GM12878 (cell line): ENCODE measurements at regions not wholly inside any gene's neighbourhood (a gene's known extent, or its start where the extent isn't known, plus 50 kb on each side); places are given as distances from the start of the nearest gene placed in this dataset.

ENCODE experiments used
- ATAC-seq: fragments of 200-7000 bp; cut with Tn5 transposase; 3 replicates; pipeline ENCODE4 v1.9.1; 2020; ENCODE audit warnings: mild to moderate bottlenecking, moderate library complexity
- BruUV-seq: library from RNA; stranded (reverse); fragments of 400-500 nt; replicated peaks from 2 replicates; lab custom pipeline; 2021; lab: Mats Ljungman, UMichigan
- CTCF ChIA-PET: fragments of 300-600 bp; sonication (Branson Sonifier 250); formaldehyde crosslinking; extraction: SDS; loops from one replicate; lab custom pipeline; 2021; ENCODE audit warnings: inconsistent platforms; lab: Yijun Ruan, JAX
- POLR2A ChIA-PET: fragments of 350-600 bp; formaldehyde crosslinking; extraction: SDS; loops from one replicate; lab custom pipeline; 2021; ENCODE audit warnings: inconsistent platforms; lab: Charles Lee
- RAD21 ChIA-PET: fragments of 300-600 bp; sonication (Branson Sonifier 250); formaldehyde crosslinking; loops from one replicate; lab custom pipeline; 2023; ENCODE audit warnings: antibody characterized with exemption; ENCODE audit not compliant: unreplicated experiment; lab: Charles Lee
- SMC1A ChIA-PET: fragments of 300-600 bp; sonication (Branson Sonifier 250); formaldehyde crosslinking; loops from one replicate; lab custom pipeline; 2023; ENCODE audit not compliant: unreplicated experiment, uncharacterized antibody; lab: Charles Lee
- DNase-seq: peaks from one replicate; pipeline ENCODE4 v3.0.0-alpha.2; 2011; ENCODE audit warnings: low read depth, low spot score
- FAIRE-seq: peaks from 3 replicates; lab custom pipeline; 2011; peaks lifted over from hg19 to GRCh38; lab: Jason Lieb, UNC
- H2AFZ ChIP-seq: 2 replicates; pipeline ENCODE4 v1.6.0; 2011; ENCODE audit warnings: low read depth, low read length, control low read depth; ENCODE audit not compliant: control insufficient read depth
- H3K27ac ChIP-seq: 2 replicates; pipeline ENCODE4 v1.5.1; 2011; ENCODE audit warnings: control low read depth; ENCODE audit not compliant: control insufficient read depth, insufficient read depth
- H3K27me3 ChIP-seq, 2 experiments: replicated peaks in 1 of 2; 2 replicates each; pipeline versions ENCODE4 v1.6.0 to v1.6.1; 2011; ENCODE audit warnings: low read length in 1 of 2; ENCODE audit not compliant: control insufficient read depth in 2 of 2, insufficient read depth in 2 of 2
- H3K36me3 ChIP-seq, 2 experiments: 2 replicates each; pipeline ENCODE4 v1.5.1; 2011; ENCODE audit warnings: low read length in 1 of 2; ENCODE audit not compliant: control insufficient read depth in 2 of 2, insufficient read depth in 2 of 2
- H3K4me1 ChIP-seq: 2 replicates; pipeline ENCODE4 v1.6.1; 2011; ENCODE audit warnings: mild to moderate bottlenecking, low read length, moderate library complexity, mixed read lengths; ENCODE audit not compliant: control insufficient read depth, insufficient read depth
- H3K4me2 ChIP-seq: 2 replicates; pipeline ENCODE4 v1.6.0; 2011; ENCODE audit warnings: control low read depth; ENCODE audit not compliant: control insufficient read depth, insufficient read depth
- H3K4me3 ChIP-seq: fragments of 200-600 bp; sonication (generic); 2 replicates; pipeline ENCODE4 v1.5.1; 2016
- H3K79me2 ChIP-seq: 2 replicates; pipeline ENCODE4 v1.6.0; 2011; ENCODE audit warnings: low read length; ENCODE audit not compliant: control insufficient read depth, insufficient read depth
- H3K9ac ChIP-seq: 2 replicates; pipeline ENCODE4 v1.8.0; 2011; ENCODE audit warnings: low read length, control low read depth, mixed read lengths; ENCODE audit not compliant: control insufficient read depth, insufficient read depth
- H3K9me3 ChIP-seq: replicated peaks from 3 replicates; pipeline ENCODE4 v1.5.1; 2011; ENCODE audit warnings: mild to moderate bottlenecking, low read length; ENCODE audit not compliant: control insufficient read depth, insufficient read depth
- H4K20me1 ChIP-seq: 2 replicates; pipeline ENCODE4 v1.6.0; 2011; ENCODE audit not compliant: control insufficient read depth, insufficient read depth
- CBX3 ChIP-seq: fragments of 200-600 bp; sonication (generic); IDR thresholded peaks from 2 replicates; pipeline ENCODE4 v1.6.1; 2016; ENCODE audit warnings: low read depth, borderline replicate concordance
- CHD4 ChIP-seq: fragments of 200-600 bp; sonication (generic); IDR thresholded peaks from 2 replicates; pipeline ENCODE4 v1.6.1; 2016; ENCODE audit warnings: mild to moderate bottlenecking
- E2F8 ChIP-seq: fragments of 450-650 bp; IDR thresholded peaks from 2 replicates; pipeline ENCODE4 v1.6.1; 2018; ENCODE audit warnings: mild to moderate bottlenecking, low read depth, moderate library complexity; ENCODE audit not compliant: partially characterized antibody
- EGR1 ChIP-seq, 2 experiments: IDR thresholded peaks; 1 replicate in 1 of 2; 2 replicates in 1 of 2; pipeline ENCODE4 v1.6.1; 2011 to 2012; ENCODE audit warnings: low read depth in 2 of 2, low read length in 2 of 2, borderline replicate concordance in 1 of 2, mild to moderate bottlenecking in 1 of 2, moderate library complexity in 1 of 2
- HDAC2 ChIP-seq: fragments of 200-600 bp; sonication (generic); IDR thresholded peaks from 2 replicates; pipeline ENCODE4 v1.6.1; 2017
- HSF1 ChIP-seq: fragments of 150-350 bp; IDR thresholded peaks from 2 replicates; pipeline ENCODE4 v1.6.1; 2014; ENCODE audit warnings: mild to moderate bottlenecking, low read depth, low read length
- IKZF1 ChIP-seq: fragments of 450-650 bp; conservative IDR thresholded peaks from 2 replicates; pipeline ENCODE4 v1.6.1; 2017; ENCODE audit warnings: antibody characterized with exemption, mild to moderate bottlenecking
- MYB ChIP-seq: fragments of 150-350 bp; IDR thresholded peaks from 2 replicates; pipeline ENCODE4 v1.6.1; 2014; ENCODE audit warnings: mild to moderate bottlenecking, low read depth, low read length, borderline replicate concordance
- NFIC ChIP-seq: IDR thresholded peaks from 2 replicates; pipeline ENCODE4 v1.6.1; 2012; ENCODE audit warnings: low read depth, mild to moderate bottlenecking, inconsistent platforms, low read length, moderate library complexity
- NFXL1 ChIP-seq: fragments of 450-650 bp; IDR thresholded peaks from 2 replicates; pipeline ENCODE4 v1.6.1; 2017; ENCODE audit warnings: antibody characterized with exemption, mild to moderate bottlenecking, borderline replicate concordance
- PAX5 ChIP-seq: IDR thresholded peaks from 2 replicates; pipeline ENCODE4 v1.6.1; 2011; ENCODE audit warnings: low read depth, low read length, borderline replicate concordance
- PKNOX1 ChIP-seq: fragments of 450-650 bp; IDR thresholded peaks from 2 replicates; pipeline ENCODE4 v1.6.1; 2016; ENCODE audit warnings: mild to moderate bottlenecking
- POLR2AphosphoS2 ChIP-seq: IDR thresholded peaks from 2 replicates; pipeline ENCODE4 v1.6.1; 2011; ENCODE audit warnings: low read depth, mild to moderate bottlenecking, low read length, improper control_type of control experiment, moderate library complexity
- SRF ChIP-seq, 2 experiments: IDR thresholded peaks; 2 replicates each; pipeline ENCODE4 v1.6.1; 2011; ENCODE audit warnings: low read depth in 2 of 2, low read length in 2 of 2, mild to moderate bottlenecking in 1 of 2, moderate library complexity in 1 of 2
- TBL1XR1 ChIP-seq: IDR thresholded peaks from 2 replicates; pipeline ENCODE4 v1.6.1; 2012; ENCODE audit warnings: low read depth, low read length, improper control_type of control experiment
- ZBTB33 ChIP-seq: fragments of 450-650 bp; IDR thresholded peaks from 2 replicates; pipeline ENCODE4 v1.6.1; 2017; ENCODE audit warnings: mild to moderate bottlenecking
- ZNF207 ChIP-seq: fragments of 450-650 bp; IDR thresholded peaks from 2 replicates; pipeline ENCODE4 v1.6.1; 2014; ENCODE audit warnings: antibody characterized with exemption, mild to moderate bottlenecking, borderline replicate concordance
- WGBS: methylation state at CpG from one replicate; pipeline ENCODE4 v1.1.6; 2016; ENCODE audit warnings: low lambda C conversion rate; ENCODE audit not compliant: insufficient replicate concordance, insufficient coverage; ENCODE audit errors: missing lambda C conversion rate; 5-methylcytosine and 5-hydroxymethylcytosine counted together
- in situ Hi-C: fragments of 300-500 bp; cut with MboI; formaldehyde crosslinking; loops from 9 replicates; pipeline ENCODE4 v1.14.3; 2018; ENCODE audit warnings: mixed read lengths
- intact Hi-C: fragments of 100-400 bp; cut with micrococcal nuclease; formaldehyde crosslinking; loops from one replicate; pipeline ENCODE4 v1.14.2; 2022; ENCODE audit not compliant: unreplicated experiment

GRCh38 chr21:24011087-24011486 is 1596.2 kb downstream of the MRPL39 start:
- WGBS: 31% methylated on average over 5 of the region's 5 CpGs
- SMC1A ChIA-PET: no interaction called here
- intact Hi-C loops: no loop called here
- H3K27ac ChIP-seq: no peak overlapping the region
- no peaks in the 10 kb centered on the region for H3K9me3 ChIP-seq
- no peaks in the 10 kb centered on the region for H3K27me3 ChIP-seq
- no peak overlapping the region for H3K9ac ChIP-seq
- no peak for DNase-seq
- H2AFZ ChIP-seq: no peak overlapping the region
- no peaks in the 10 kb centered on the region for H3K79me2 ChIP-seq
- POLR2A ChIA-PET: no interaction called here
- no TSS peak for BruUV-seq
- H4K20me1 ChIP-seq: no peaks in the 10 kb centered on the region
- in situ Hi-C loops: no loop called here
- H3K4me2 ChIP-seq: no peak overlapping the region
- H3K4me3 ChIP-seq: no peak overlapping the region
- ATAC-seq: no peak
- CTCF ChIA-PET: no interaction called here
- RAD21 ChIA-PET: no interaction called here
- no peak for FAIRE-seq
- H3K36me3 ChIP-seq: no peaks in the 10 kb centered on the region
- H3K4me1 ChIP-seq: no peaks in the 10 kb centered on the region
- no peak for TF ChIP-seq CBX3
- no peak for TF ChIP-seq PAX5
- TF ChIP-seq MYB: no peak
- TF ChIP-seq PKNOX1: no peak
- TF ChIP-seq SRF (IDR thresholded peaks at IDR 0.05; ENCODE audit: low read depth in 2 of 2, low read length in 2 of 2): no peak
- no peak for TF ChIP-seq POLR2AphosphoS2
- no peak for TF ChIP-seq IKZF1
- TF ChIP-seq ZNF207: no peak
- no peak for TF ChIP-seq ZBTB33
- no peak for TF ChIP-seq HDAC2
- TF ChIP-seq E2F8: no peak
- TF ChIP-seq NFIC: no peak
- TF ChIP-seq TBL1XR1: no peak
- no peak for TF ChIP-seq HSF1
- TF ChIP-seq CHD4: no peak
- no peak for TF ChIP-seq EGR1 (IDR thresholded peaks at IDR 0.05; ENCODE audit: borderline replicate concordance in 1 of 2, low read depth in 2 of 2, low read length in 2 of 2)
- no peak for TF ChIP-seq NFXL1
